ENCODE measurements at regions not wholly inside any gene's neighbourhood (a gene's known extent, or its start where the extent isn't known, plus 50 kb on each side); places are given as distances from the start of the nearest gene placed in this dataset.

DNA sequence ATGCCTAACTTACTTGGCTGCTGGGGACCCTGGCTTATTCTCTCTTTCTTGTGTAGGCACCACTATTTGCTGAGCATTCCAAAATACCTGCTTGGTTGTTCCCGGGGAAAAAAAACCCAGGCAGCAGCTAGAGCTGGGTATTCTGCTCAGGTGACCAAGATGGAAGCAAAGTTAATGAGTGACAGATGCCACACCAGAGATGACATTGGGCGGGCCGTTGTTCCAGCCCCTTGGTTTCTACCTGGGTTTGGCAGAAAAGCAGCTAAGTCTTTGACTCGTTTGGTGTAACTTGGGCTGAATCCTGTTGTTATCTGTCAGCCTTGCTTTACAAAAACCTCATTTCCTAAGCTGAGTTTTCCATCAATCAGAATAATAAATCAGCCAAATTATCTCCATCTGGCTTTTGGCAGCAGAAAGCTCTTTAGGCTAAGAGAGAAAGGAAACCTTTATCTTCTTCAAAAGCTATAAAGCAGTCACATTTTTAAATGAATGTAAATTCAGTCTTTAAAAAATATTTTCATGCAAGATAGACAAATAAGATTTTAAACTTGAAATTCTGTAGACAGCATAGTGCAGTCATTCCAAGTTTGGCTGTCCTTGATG is 202.0 kb upstream of the GMDS start:
- H3K27ac Mint-ChIP-seq: no peak overlapping the region
- H3K9me3 Mint-ChIP-seq: no peaks in the 10 kb centered on the region
- H3K4me1 Mint-ChIP-seq (ENCODE audit: low read depth): peaks cover 23% of the 10 kb centered on the region
- no peak overlapping the region for H3K4me3 Mint-ChIP-seq
- TF ChIP-seq, protein P1, sequence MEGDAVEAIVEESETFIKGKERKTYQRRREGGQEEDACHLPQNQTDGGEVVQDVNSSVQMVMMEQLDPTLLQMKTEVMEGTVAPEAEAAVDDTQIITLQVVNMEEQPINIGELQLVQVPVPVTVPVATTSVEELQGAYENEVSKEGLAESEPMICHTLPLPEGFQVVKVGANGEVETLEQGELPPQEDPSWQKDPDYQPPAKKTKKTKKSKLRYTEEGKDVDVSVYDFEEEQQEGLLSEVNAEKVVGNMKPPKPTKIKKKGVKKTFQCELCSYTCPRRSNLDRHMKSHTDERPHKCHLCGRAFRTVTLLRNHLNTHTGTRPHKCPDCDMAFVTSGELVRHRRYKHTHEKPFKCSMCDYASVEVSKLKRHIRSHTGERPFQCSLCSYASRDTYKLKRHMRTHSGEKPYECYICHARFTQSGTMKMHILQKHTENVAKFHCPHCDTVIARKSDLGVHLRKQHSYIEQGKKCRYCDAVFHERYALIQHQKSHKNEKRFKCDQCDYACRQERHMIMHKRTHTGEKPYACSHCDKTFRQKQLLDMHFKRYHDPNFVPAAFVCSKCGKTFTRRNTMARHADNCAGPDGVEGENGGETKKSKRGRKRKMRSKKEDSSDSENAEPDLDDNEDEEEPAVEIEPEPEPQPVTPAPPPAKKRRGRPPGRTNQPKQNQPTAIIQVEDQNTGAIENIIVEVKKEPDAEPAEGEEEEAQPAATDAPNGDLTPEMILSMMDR (IDR thresholded peaks at IDR 0.05): no peak
- DNase-seq: no peak
- H3K27me3 Mint-ChIP-seq (ENCODE audit: insufficient read depth): peaks cover 15% of the 10 kb centered on the region
- H3K36me3 Mint-ChIP-seq (ENCODE audit: low read depth): no peaks in the 10 kb centered on the region

DNA sequence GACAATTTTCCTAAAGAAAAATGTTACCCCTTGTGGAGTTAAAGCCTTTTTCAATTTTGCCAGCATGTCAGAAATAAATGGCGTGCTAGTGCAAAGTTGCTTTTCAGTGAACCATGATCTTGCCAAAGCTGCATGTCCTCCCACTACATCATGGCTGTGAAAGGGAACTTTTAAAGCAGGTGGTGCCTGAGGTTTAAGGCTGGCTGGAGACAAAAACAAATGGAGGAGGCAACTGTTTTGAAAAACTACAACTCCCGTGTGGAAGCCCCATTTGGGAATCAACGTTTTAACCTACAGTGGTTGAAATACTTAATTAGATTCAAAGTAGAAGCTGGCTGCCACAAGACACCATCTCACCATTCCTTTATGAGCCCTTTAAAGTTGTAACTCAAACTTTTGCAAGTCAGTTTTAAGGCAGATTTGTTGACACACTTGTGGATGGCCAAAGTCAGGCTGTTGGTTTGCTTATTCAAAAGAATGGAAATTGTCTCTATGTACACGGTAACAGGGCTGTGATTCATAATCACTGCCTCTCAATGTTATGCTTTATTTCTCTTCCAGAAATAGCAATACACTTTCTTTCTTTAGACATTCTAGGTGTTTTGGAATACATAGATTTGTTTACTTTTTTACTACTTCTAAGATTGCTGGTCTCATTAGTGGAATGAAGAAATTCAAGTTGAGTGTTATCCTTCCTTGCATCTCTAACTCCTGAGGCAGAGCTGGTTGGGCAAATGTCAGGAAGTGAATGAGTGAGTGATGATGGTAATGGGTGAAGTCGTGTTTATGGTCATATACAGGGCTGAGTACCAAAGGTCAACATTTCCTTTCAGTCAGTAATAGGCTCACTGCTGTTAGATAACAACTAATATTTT is 196.4 kb upstream of the GMDS start:
- Mint-ChIP-seq H3K9me3 (no peaks in the 10 kb centered on the region), H3K27ac (peak overlapping the region; percentile 47; the same call in 1 of the 2 replicates), H3K36me3 (ENCODE audit: low read depth) (no peaks in the 10 kb centered on the region), H3K4me1 (ENCODE audit: low read depth) (peaks cover 7% of the 10 kb centered on the region), H3K4me3 (0 out of 2 replicates have a peak overlapping the region, but pooled peaks have one; percentile 11), H3K27me3 (ENCODE audit: insufficient read depth) (peaks cover 3% of the 10 kb centered on the region)
- TF ChIP-seq, protein P1 (IDR thresholded peaks at IDR 0.05): no peak
- peak; percentile 31 for DNase-seq

DNA sequence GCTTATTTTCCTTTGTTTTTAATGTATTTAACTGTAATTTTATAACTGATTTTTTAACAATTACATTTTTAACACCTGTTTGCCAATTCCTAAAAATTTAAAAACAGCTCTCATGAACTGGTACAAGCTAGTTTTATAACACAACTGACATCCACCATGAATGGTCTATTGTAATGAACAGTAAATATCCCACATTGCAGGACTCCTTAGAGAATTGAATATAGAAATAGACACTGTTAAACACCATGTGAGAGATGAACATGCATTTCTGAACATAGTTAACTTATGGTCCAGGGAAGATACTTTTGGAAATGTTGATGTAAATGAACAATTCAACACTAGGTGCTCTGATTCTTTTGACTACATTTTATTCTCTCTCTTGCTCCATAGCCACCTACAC is 195.1 kb upstream of the GMDS start:
- DNase-seq: no peak
- peaks cover 7% of the 10 kb centered on the region for H3K4me1 Mint-ChIP-seq (ENCODE audit: low read depth)
- no peaks in the 10 kb centered on the region for H3K36me3 Mint-ChIP-seq (ENCODE audit: low read depth)
- TF ChIP-seq, protein P1 (IDR thresholded peaks at IDR 0.05): no peak
- no peak overlapping the region for H3K27ac Mint-ChIP-seq
- peaks cover 3% of the 10 kb centered on the region for H3K27me3 Mint-ChIP-seq (ENCODE audit: insufficient read depth)
- no peaks in the 10 kb centered on the region for H3K9me3 Mint-ChIP-seq
- no peak overlapping the region for H3K4me3 Mint-ChIP-seq

DNA sequence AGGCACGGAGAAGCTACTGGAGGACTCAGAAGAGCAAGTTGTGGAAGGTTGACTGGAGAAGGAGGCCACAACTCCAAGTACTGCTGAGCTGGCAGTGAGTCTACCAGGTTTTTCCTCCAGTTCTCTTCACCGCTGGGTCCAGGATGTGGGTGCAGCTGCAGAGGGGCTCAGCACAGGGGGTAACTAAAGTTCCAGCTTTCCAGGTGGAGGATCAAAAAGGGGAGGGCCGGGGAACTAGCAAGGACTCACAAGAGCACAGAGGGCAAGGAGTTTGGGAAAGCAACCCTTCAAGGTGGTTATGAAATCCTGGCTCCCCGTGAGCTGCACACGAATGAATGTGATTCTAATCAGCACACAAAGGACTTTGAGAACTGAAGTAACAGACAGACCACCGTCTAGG is 194.2 kb upstream of the GMDS start:
- peaks cover 3% of the 10 kb centered on the region for H3K27me3 Mint-ChIP-seq (ENCODE audit: insufficient read depth)
- H3K27ac Mint-ChIP-seq: no peak overlapping the region
- no peaks in the 10 kb centered on the region for H3K9me3 Mint-ChIP-seq
- H3K4me1 Mint-ChIP-seq (ENCODE audit: low read depth): peaks cover 7% of the 10 kb centered on the region
- DNase-seq: no peak
- TF ChIP-seq, protein P1 (IDR thresholded peaks at IDR 0.05): no peak
- no peak overlapping the region for H3K4me3 Mint-ChIP-seq
- H3K36me3 Mint-ChIP-seq (ENCODE audit: low read depth): no peaks in the 10 kb centered on the region

DNA sequence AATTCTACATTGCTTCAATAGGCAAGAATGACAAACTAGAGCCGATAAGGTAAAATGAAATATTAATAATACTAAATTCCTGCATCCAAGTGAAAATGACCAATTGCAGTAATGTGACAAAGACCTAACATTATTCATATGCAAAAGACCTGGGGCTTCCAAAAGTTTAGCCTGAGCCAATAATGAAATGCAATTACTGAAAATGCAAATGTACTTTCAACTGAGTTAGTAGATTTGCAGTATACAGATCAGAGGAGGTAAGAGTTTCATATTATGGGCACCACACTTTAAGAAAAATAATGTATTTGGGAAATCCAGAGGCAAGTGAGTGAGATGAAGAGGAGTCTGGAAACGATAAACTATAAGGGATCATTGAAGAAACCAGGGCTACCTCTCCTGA is 193.7 kb upstream of the GMDS start:
- TF ChIP-seq, protein P1 (IDR thresholded peaks at IDR 0.05): no peak

More for the DNA sequence above, 193.7 kb upstream of the GMDS start:
- Mint-ChIP-seq H3K9me3 (no peaks in the 10 kb centered on the region), H3K4me1 (ENCODE audit: low read depth) (peaks cover 7% of the 10 kb centered on the region), H3K4me3 (no peak overlapping the region), H3K27me3 (ENCODE audit: insufficient read depth) (no peaks in the 10 kb centered on the region; the same call in none of the 2 replicates), H3K27ac (no peak overlapping the region), H3K36me3 (ENCODE audit: low read depth) (no peaks in the 10 kb centered on the region)
- DNase-seq: no peak

Measured in HFFc6 (cell line).